Amniotic epithelial cell (primary cell): ENCODE measurements at regions not wholly inside any gene's neighbourhood (a gene's known extent, or its start where the extent isn't known, plus 50 kb on each side); places are given as distances from the start of the nearest gene placed in this dataset.

Experiments
- DNase-seq: peaks from one replicate; pipeline ENCODE4 v3.0.0-alpha.2; 2010; ENCODE audit warnings: low read depth

DNA sequence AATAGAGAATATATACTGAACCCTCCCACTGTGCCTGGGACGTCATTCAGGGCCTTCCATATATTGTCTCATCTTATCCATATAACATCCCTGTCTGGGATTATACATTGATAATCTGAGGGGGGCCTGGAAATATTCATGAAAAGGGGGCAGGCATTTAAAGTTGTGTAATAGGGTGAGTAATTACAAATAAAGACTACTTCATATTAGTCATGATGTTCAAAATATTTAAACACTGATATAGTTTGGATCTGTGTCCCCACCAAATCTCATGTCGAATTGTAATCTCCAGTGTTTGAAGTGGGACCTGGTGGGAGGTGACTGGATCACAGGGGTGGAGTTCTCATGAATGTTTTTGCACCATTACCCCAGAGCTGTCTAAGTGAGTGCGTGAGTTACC is 97.8 kb downstream of the AQP9 start:
- no peak for DNase-seq

GRCh38 chr15:58240191-58240932 is 102.2 kb downstream of the AQP9 start:
- DNase-seq: no peak

DNA sequence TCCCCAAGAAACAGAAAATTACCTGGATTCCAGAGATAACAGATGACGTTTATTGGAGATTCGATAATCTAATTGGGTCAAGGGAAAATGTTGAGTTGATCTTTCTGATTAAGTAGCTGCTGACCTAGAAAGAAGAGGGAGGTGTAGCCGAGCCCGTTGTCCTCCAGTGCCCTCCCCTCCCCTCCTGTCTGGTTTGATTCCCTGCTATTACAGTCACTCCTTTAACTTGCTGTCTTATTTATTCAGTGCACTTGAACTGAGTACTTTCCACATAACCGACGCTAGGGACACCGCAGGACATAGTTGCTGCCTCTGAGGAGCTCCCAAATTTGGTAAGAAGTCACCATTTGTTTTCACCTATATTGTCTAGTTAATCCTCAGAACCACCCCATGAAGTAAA is 103.7 kb downstream of the AQP9 start:
- no peak for DNase-seq

DNA sequence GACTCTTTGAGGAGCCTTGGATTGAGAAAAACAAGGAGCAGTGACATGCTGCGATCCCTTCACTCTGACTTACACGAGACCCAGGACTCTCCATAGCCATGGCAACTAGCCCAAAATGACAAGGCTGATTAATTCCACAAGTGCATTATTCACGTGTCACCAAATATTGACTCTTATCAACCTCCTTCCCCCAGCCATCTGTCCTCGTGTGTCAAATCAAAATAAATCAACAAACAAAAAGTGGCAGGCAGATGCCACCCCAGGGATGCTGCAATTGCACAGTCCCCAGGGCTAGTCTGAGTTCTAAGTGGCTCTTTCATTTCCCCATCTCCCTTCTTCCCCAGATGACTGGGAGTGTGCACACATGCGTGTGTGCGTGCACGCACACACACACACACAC is 104.9 kb downstream of the AQP9 start:
- no peak for DNase-seq

GRCh38 chr15:58244536-58244935 is 106.4 kb downstream of the AQP9 start:
- DNase-seq: no peak

DNA sequence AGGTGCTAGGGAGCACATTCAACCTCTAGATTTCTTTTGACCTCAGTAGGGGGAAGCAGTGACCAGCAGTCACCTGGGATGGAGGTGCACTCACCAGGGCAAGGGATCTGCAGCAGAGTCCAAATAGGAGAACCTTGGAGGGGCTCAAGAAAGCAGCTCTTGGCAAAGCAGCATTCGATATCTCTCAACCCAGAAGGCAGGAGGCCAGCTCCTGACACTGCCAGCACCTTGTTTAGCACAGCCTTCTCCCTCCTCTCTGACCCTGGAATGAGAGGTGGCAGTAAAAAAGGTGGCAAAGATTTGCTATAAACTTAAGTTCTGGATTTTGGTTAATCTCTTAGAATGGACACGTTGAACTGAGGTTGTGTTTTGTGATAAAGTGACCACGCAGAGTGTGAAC is 107.9 kb downstream of the AQP9 start:
- DNase-seq: no peak

- DNase-seq: no peak
Measured at GRCh38 chr15:58247855-58248842, 110.0 kb downstream of the AQP9 start.

DNA sequence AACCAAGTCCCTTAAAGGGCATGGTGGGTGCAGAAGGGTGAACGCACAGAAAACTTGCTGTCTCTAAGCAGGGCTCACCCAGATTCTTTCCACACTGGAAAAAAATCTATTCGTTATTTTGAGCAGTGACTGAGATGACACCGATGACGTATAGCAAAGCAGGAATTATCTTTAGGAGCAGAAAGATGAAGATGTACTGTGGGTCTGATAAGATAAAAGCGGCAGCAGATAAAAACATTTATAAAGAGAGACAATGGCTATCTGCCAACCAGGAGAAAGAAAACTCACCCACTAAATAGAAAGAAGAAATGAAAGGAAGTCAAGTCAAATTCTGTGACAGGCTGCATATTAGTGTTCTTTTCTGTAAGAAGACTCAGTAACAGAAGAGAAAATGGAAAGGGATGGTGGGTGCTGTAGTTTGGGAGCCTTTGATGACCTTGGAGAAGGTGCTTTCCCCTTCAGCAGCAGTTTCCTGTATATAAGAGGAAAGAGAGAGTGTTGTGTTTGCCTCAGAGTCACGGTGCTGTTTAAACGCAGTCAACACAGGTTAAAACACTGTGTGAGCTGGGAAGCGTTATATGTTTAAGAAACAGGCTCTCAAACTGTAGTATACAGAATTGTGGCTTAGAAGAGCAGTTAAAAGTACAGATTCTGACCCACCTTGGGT is 111.6 kb downstream of the AQP9 start:
- peak; percentile 17 for DNase-seq

DNA sequence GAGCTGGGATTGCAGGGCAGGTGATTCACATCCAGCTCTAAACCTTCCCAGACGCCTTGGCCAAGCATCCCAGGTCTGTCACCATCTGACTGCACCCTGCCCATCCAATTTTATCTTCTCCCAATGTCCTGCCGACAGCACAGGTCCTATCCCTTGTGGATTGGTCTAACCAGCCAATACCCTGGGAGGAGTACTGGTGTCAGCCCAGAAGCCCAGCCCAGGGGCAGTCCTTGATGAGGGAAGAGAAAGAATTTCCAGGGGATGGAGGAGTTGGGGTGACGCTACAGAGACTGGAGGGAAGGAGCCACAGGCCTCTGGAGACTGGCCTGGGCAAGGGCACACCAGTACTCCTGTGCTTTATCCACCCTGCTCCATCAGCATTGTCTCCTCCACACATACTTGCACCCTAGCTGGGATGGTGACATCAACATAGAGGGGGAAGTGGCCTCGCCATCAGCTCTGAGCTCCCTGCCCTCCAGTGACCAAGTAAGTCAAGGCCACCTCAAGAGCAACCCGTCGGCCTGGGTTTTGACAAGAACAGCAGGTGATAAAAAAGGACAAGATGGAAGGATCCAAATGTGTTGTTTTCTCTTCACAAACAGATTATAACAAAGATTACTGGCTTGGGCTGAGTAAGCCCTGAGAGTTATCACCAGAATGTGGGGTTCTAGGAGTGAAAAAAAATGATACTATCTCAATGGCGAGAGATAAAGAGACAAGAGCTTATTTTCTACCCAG is 114.6 kb downstream of the AQP9 start:
- no peak for DNase-seq

- no peak for DNase-seq
Measured at GRCh38 chr15:58257776-58258325, 119.7 kb downstream of the AQP9 start.

DNA sequence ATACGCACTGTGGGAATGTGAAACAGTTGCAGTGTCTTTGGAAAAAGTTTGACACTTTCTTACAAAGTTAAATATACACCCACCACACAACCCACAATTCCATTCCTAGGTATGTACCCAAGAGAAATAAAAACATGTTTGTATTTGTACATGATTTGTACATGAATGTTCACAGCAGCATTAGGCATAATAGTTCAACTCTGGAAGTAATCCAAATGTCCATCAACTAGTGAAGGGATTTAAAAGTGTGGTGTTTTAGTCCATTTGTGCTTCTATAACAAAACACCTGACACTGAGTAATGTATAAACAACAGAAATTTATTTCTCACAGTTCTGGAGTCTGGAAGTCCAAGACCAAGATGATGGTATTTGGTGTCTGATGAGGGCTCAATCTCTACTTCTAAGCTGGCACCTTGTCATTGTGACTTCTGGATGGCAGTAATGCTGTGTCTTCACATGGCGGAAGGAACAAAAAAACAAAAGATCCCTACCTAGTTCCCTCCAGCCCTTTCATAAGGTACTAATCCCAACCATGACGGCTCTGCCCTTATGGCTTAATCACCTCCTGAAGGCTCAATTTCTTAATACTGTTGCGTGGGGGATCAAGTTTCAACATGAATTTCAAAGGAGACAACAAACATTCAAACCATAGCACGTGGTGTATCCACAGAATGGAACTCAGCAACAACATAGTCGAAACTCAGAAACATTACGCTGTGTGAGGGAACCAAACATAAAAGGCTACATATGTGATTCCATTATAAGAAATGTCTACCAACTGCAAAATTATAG is 120.5 kb downstream of the AQP9 start:
- DNase-seq: peak; percentile 30

- no peak for DNase-seq
Measured at GRCh38 chr15:58260205-58260724, 122.1 kb downstream of the AQP9 start.

- no peak for DNase-seq
Measured at GRCh38 chr15:58260725-58261267, 122.6 kb downstream of the AQP9 start.

GRCh38 chr15:58261368-58261767 is 123.2 kb downstream of the AQP9 start:
- no peak for DNase-seq

DNA sequence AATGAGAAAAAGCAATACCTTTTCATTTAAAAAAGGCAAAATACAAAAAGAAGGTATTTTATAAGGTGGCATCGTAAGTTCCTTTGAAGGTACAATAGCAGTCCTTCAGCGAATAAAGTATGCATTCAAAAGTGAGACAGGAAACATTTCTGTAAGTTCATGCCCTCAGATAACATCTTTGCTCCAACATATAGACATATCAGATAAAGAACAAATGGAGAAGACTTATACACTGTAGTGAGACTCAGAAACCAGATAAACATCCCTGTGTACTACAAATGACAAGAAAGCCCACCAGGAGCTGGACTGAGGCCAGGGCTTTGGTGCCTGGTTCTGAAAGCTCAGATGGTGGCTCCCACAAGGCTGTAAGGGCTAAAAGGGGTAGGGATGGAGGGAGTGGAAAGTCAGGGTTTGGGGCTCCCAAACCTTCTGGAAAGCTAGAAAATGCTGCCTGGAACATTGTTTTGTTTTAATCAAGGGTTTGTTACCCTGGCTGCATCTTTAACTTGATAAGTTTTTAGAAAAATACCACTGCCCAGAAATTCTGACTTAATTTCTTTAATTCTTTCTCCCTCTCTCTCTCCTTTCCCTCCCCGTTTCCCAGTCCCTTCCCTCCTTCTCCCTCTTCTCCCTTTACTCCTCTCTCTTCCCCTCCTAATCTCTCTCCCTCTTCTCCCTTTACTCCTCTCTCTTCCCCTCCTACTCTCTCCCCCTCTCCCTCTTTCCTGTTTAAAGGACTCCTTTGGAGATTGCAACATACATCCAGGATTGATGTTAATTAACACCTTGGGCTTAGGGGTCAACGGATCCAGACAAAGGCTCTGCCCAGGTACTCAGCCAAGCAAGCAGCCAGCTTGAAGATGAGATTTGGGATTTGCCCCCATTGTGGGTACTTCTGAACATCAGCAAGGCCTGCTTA is 126.1 kb downstream of the AQP9 start:
- DNase-seq: no peak

DNA sequence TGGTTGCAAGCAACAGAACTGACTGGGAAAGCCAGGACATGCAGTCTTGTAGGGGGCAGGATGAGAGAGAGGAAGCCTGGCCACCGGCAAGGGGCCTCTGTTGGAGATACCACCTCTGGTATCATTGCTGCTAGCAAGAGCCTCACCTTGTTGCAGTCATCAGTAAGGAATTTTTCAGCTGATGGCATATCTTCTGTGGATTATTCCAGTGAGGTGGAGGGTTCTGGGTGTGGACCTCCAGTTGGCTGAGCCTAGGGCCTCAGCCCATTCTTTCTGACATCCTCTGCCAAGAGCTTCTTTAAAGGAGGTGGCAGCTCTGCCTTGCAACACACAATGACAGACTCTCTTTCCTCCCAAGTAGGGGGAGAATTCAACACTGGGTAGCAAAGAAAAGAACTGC is 128.9 kb downstream of the AQP9 start:
- DNase-seq: no peak

DNA sequence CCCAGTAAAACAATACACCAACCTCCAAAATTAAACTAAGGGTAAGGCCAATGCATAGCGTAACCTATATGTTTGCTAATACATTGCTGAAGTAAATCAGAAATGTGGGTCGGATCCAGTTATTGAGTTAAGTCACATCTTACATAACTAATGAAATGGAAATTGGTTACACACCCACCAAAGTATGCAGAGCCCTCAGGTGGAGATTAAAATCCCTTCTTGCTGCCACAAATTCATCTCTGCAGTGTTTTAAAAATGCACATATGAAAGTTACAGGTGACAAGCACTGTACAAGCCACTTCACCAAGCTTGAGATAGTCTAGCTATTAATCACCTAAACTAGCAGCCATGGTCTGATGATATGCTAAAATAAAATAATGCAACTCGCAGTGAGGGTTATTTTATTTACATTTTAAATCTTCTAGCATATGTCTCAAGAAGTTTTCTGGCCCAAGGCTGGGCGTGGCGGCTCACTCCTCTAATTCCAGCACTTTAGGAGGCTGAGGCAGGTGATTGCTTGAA is 130.6 kb downstream of the AQP9 start:
- DNase-seq: no peak

DNA sequence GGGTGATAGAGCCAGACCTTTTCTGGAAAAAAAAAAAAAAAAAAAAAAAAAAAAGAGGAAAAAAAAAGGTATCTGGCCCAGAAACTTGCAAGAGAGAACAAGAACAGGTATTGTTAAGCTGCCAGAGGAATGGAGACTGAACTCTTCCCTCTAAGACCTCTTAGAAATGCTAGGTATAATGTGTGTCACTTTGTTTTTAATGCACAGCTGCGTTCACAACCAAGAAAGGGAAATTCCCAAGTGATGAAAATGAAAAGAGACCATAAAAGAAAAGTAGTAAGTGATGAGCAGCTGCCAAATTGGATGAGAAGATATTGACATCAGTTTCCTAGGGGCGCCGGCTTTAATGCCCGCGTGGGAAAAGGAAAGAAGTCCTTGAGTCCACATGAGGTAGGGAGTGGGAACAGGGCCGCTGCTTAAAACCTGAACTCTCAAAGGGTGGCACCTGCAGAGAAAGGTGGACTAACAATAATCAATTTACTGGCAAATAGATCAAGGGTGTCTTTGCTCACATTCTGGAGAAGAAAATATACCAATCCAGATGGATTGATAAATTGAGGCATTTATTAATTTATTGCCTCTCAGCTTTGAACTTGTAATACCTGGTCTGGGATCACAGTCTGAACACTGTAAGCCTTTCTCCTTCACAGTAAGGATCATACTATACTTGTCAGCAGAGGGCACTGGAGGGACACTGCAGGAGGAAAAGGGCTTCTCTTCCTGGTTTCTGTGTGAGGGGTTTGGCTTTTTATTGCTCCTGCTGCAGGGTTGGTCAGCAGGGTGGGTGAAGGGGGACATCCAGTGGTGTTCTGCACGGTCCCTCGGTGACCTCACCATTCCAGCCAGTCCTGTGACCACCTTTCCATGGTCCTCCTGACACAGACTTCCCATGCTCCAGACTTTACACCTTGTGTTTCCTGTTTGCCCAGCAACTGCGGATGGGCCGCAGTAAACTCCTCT is 131.6 kb downstream of the AQP9 start:
- DNase-seq: peak; percentile 63
